ENCODE measurements at regions not wholly inside any gene's neighbourhood (a gene's known extent, or its start where the extent isn't known, plus 50 kb on each side); places are given as distances from the start of the nearest gene placed in this dataset.

DNA sequence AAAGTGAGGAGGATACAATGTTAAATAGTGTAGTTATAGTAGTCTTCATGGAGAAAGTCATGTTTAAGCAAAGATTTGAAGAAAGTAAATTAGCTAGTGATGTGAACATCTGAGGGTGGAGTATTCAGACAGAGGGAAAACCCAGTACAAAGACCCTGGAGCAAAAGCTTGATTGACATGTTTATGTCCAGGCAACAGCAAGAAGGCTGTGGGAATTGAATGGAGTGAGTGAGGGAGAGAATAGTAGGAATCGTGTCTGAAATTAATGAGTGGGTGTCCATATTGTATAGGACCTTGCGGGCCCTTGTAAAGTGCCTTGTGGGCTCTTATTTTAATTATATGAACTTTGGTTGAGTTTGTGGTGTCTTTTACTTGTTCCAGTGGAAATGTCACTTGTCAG, 424.1 kb upstream of the KIRREL3 start:
- TF ChIP-seq, protein P1, sequence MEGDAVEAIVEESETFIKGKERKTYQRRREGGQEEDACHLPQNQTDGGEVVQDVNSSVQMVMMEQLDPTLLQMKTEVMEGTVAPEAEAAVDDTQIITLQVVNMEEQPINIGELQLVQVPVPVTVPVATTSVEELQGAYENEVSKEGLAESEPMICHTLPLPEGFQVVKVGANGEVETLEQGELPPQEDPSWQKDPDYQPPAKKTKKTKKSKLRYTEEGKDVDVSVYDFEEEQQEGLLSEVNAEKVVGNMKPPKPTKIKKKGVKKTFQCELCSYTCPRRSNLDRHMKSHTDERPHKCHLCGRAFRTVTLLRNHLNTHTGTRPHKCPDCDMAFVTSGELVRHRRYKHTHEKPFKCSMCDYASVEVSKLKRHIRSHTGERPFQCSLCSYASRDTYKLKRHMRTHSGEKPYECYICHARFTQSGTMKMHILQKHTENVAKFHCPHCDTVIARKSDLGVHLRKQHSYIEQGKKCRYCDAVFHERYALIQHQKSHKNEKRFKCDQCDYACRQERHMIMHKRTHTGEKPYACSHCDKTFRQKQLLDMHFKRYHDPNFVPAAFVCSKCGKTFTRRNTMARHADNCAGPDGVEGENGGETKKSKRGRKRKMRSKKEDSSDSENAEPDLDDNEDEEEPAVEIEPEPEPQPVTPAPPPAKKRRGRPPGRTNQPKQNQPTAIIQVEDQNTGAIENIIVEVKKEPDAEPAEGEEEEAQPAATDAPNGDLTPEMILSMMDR (IDR thresholded peaks at IDR 0.05; ENCODE audit: insufficient read depth, low read depth, low read length), result no peak
- TF ChIP-seq EZH2 (IDR thresholded peaks at IDR 0.05; ENCODE audit: insufficient read depth, low read length), result no peak

Data from astrocyte (in vitro differentiated cells and primary cell).